Osteocyte (in vitro differentiated cells): ENCODE measurements at regions not wholly inside any gene's neighbourhood (a gene's known extent, or its start where the extent isn't known, plus 50 kb on each side); places are given as distances from the start of the nearest gene placed in this dataset.
A peak's percentile ranks its signal among the peaks of the same experiment; 100 is the strongest.

Experiments used
- DNase-seq: peaks from one replicate; pipeline ENCODE4 v3.0.0; 2021; ENCODE audit warnings: mixed read lengths; ENCODE audit not compliant: unreplicated experiment; ENCODE audit errors: extremely low spot score
- H3K27ac Mint-ChIP-seq: one replicate; pipeline ENCODE4 v1.8.0; 2021; ENCODE audit warnings: mild to moderate bottlenecking, mixed read lengths; ENCODE audit not compliant: unreplicated experiment
- H3K27me3 Mint-ChIP-seq: one replicate; pipeline ENCODE4 v1.8.0; 2021; ENCODE audit warnings: mixed read lengths; ENCODE audit not compliant: unreplicated experiment
- H3K36me3 Mint-ChIP-seq: one replicate; pipeline ENCODE4 v1.8.0; 2021; ENCODE audit warnings: mixed read lengths; ENCODE audit not compliant: unreplicated experiment
- H3K4me1 Mint-ChIP-seq: one replicate; pipeline ENCODE4 v1.8.0; 2021; ENCODE audit warnings: mixed read lengths; ENCODE audit not compliant: unreplicated experiment
- H3K4me3 Mint-ChIP-seq: one replicate; pipeline ENCODE4 v1.8.0; 2021; ENCODE audit warnings: mild to moderate bottlenecking, moderate library complexity, mixed read lengths; ENCODE audit not compliant: unreplicated experiment
- H3K9me3 Mint-ChIP-seq: one replicate; pipeline ENCODE4 v1.8.0; 2021; ENCODE audit warnings: mixed read lengths; ENCODE audit not compliant: unreplicated experiment
- TF ChIP-seq, protein P1 (sequence below): fragments of 200-600 bp; sonication (generic); IDR thresholded peaks from 2 replicates; pipeline ENCODE4 v1.5.0; 2021; ENCODE audit warnings: antibody characterized with exemption, mild to moderate bottlenecking, moderate library complexity

GRCh38 chr1:60540141-60540540 lies 466.6 kb upstream of the C1orf87 start:
- H3K4me3 Mint-ChIP-seq = no peak overlapping the region
- no peaks in the 10 kb centered on the region for H3K27me3 Mint-ChIP-seq
- peaks cover 10% of the 10 kb centered on the region for H3K9me3 Mint-ChIP-seq
- DNase-seq = no peak
- TF ChIP-seq, protein P1, sequence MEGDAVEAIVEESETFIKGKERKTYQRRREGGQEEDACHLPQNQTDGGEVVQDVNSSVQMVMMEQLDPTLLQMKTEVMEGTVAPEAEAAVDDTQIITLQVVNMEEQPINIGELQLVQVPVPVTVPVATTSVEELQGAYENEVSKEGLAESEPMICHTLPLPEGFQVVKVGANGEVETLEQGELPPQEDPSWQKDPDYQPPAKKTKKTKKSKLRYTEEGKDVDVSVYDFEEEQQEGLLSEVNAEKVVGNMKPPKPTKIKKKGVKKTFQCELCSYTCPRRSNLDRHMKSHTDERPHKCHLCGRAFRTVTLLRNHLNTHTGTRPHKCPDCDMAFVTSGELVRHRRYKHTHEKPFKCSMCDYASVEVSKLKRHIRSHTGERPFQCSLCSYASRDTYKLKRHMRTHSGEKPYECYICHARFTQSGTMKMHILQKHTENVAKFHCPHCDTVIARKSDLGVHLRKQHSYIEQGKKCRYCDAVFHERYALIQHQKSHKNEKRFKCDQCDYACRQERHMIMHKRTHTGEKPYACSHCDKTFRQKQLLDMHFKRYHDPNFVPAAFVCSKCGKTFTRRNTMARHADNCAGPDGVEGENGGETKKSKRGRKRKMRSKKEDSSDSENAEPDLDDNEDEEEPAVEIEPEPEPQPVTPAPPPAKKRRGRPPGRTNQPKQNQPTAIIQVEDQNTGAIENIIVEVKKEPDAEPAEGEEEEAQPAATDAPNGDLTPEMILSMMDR = no peak
- H3K4me1 Mint-ChIP-seq = peaks cover 9% of the 10 kb centered on the region
- H3K27ac Mint-ChIP-seq = no peak overlapping the region
- H3K36me3 Mint-ChIP-seq = peaks cover 7% of the 10 kb centered on the region

DNA sequence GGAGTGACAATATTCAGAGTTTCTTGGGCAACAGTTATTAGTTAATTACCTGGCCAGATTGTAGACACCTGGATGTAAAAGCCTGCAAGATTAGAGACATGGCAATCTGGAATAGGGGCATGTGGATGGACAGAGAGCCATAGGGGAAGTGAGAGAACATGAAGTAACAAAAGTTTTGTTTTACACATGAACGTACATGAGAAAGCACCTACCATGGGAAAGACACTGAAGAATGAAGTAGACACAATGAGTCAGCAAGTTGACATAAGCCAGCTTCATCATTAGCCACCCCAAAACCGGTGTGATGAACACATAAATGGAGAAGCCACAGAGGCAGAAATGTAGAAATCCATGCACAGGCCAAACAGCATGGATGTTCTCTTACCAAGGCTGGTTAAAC lies 462.1 kb upstream of the C1orf87 start:
- Mint-ChIP-seq H3K4me1 (no peaks in the 10 kb centered on the region), H3K36me3 (peaks cover 9% of the 10 kb centered on the region), H3K27me3 (peaks cover 9% of the 10 kb centered on the region), H3K9me3 (peaks cover 14% of the 10 kb centered on the region), H3K27ac (no peak overlapping the region), H3K4me3 (no peak overlapping the region)
- no peak for DNase-seq
- TF ChIP-seq, protein P1 = no peak

DNA sequence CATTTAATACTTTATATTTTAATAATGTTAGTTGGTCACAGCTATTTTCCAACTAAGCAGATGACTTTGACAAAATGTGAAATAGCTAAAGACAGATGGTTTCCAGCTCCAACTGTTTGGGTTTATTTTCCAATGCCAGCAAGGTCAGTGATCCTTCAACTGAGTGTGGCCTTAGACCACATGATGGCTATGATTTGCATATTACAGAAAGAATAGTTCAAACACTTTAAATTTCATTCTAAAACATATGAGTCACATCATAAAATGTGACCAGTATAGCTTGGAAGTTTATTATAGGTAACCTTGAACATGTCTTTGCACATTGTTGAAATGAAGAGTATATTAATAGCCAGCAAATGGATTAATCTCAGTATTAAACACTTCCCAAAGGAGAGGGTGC lies 454.0 kb upstream of the C1orf87 start:
- no peaks in the 10 kb centered on the region for H3K9me3 Mint-ChIP-seq
- DNase-seq = no peak
- H3K4me3 Mint-ChIP-seq = no peak overlapping the region
- no peaks in the 10 kb centered on the region for H3K36me3 Mint-ChIP-seq
- H3K27me3 Mint-ChIP-seq = peaks cover 9% of the 10 kb centered on the region
- H3K27ac Mint-ChIP-seq = no peak overlapping the region
- H3K4me1 Mint-ChIP-seq = peaks cover 14% of the 10 kb centered on the region
- TF ChIP-seq, protein P1 = no peak

DNA sequence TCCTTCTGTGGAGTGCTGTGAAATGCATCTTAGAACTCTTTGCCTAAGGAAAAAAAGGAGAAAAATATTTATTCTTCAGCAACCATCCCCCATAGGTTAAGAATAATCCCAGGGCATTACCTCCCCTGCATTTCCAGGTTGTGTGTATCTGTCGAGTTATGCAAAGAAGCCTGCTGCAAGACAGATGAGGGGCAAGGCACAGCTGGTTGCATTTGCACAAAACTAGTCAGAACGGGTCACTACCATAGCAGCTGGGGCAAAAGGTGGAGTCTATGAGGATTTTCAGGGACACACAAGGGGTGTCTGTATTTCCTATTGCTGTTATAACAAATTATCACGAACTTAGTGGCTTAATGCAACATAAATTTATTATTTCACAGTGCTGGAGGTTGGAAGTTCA lies 443.4 kb upstream of the C1orf87 start:
- Mint-ChIP-seq H3K36me3 (no peaks in the 10 kb centered on the region), H3K4me1 (peaks cover 12% of the 10 kb centered on the region), H3K27me3 (no peaks in the 10 kb centered on the region), H3K4me3 (no peak overlapping the region), H3K9me3 (no peaks in the 10 kb centered on the region), H3K27ac (peak overlapping the region; percentile 1)
- TF ChIP-seq, protein P1 = no peak
- DNase-seq = no peak

DNA sequence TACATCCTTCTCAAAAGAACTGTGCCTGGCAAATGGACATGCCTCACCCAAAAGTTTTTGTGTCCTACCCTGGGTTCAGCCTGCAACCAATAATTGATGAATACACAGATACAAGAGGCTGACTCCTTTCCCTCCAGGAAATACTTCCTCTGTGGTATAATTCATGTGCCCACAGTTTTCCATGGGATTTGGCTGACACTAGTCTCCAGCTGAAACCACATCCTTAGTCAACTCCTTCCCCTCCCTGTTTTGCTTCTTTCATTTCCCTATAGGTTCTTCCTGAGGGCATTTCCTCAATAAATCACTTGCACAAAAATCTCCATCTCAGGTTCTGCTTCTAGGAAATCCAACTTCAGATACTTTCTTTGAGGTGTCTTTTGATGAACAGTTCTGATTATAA lies 436.6 kb upstream of the C1orf87 start:
- Mint-ChIP-seq H3K4me3 (no peak overlapping the region), H3K9me3 (peaks cover 8% of the 10 kb centered on the region), H3K27ac (no peak overlapping the region), H3K4me1 (peaks cover 6% of the 10 kb centered on the region), H3K27me3 (no peaks in the 10 kb centered on the region), H3K36me3 (no peaks in the 10 kb centered on the region)
- TF ChIP-seq, protein P1 = no peak
- no peak for DNase-seq
